ENCODE measurements at regions not wholly inside any gene's neighbourhood (a gene's known extent, or its start where the extent isn't known, plus 50 kb on each side); places are given as distances from the start of the nearest gene placed in this dataset.

DNA sequence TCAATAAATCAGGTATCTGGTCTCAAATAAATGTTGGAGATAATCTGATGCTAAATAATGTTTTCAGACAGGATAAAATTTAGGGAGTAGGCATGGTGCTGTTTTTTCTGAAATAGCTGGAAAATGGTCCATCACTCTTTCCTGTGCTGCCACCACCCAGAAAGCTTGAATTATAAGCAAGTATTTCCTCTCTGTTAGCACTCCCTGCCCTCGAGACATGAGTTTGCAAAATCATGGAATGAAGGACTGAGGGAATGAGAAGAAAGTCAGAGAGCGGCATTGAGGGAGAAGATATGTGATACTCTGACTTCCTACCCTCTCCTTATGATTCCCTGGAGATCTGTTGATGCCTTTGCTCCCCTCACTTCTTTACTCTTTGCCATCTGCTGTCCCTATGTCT is 1095.7 kb downstream of the IGSF11 start:
- no peak for TF ChIP-seq POLR2AphosphoS5 (IDR thresholded peaks at IDR 0.05)
- 76 to 90% (median 84%) methylated on average over 2 of the region's 2 CpGs for WGBS, 5 donors
- Histone ChIP-seq H3K9me3 (no peaks in the 10 kb centered on the region), H3K27me3 (no peaks in the 10 kb centered on the region), H3K4me3 (no peak overlapping the region), H3K36me3 (no peaks in the 10 kb centered on the region), H3K4me1 (no peaks in the 10 kb centered on the region), H3K27ac (no peak overlapping the region)
- intact Hi-C loops (cut with DNase I; ENCODE audit: low total_unique reads), result no loop called here
- DNase-seq, result no peak

- no peak for TF ChIP-seq CTCF (IDR thresholded peaks at IDR 0.05)
- TF ChIP-seq POLR2A (IDR thresholded peaks at IDR 0.05), result no peak
- no peak for TF ChIP-seq POLR2AphosphoS5 (IDR thresholded peaks at IDR 0.05)
- no peak for TF ChIP-seq EP300 (IDR thresholded peaks at IDR 0.05)
- Histone ChIP-seq H3K36me3 (no peaks in the 10 kb centered on the region), H3K4me3 (no peak overlapping the region), H3K4me1 (no peaks in the 10 kb centered on the region), H3K27me3 (no peaks in the 10 kb centered on the region), H3K27ac (no peak overlapping the region), H3K9me3 (no peaks in the 10 kb centered on the region)
- intact Hi-C loops (cut with DNase I; ENCODE audit: low total_unique reads), result no loop called here
- WGBS, 5 donors, result 94 to 97% (median 97%) methylated on average over 1 of the region's 1 CpG
- DNase-seq, result no peak
Observed at GRCh38 chr3:117939425-117940027, 1095.1 kb downstream of the IGSF11 start.

GRCh38 chr3:117941015-117941414 is 1093.6 kb downstream of the IGSF11 start:
- no peak overlapping the region for H3K4me3 ChIP-seq
- H3K36me3 ChIP-seq, result no peaks in the 10 kb centered on the region
- DNase-seq, result no peak
- no peaks in the 10 kb centered on the region for H3K4me1 ChIP-seq
- H3K27me3 ChIP-seq, result no peaks in the 10 kb centered on the region
- H3K27ac ChIP-seq, result no peak overlapping the region
- intact Hi-C loops (cut with DNase I; ENCODE audit: low total_unique reads), result no loop called here
- TF ChIP-seq EP300 (IDR thresholded peaks at IDR 0.05), result no peak
- no peak for TF ChIP-seq CTCF (IDR thresholded peaks at IDR 0.05)
- no peak for TF ChIP-seq POLR2A (IDR thresholded peaks at IDR 0.05)
- no peak for TF ChIP-seq POLR2AphosphoS5 (IDR thresholded peaks at IDR 0.05)
- H3K9me3 ChIP-seq, result no peaks in the 10 kb centered on the region

DNA sequence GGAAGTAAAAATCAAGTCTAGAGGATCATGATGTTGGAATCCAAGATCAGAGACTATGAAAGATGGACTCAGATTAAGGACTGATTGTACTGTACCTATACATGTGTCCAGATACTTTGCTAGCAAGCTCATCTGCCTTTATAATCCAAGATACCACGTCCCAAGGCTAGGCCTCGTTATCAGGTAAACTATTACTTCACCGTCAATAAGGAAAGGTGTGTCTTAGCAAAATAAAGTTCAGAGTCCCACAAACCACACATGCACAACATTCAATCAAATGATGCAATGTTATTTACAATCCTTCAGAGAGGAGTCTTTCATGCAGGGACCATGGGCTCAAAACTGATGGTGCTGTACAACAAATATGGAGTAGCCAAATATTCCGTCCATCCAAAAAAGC is 1092.9 kb downstream of the IGSF11 start:
- Histone ChIP-seq H3K27me3 (no peaks in the 10 kb centered on the region), H3K9me3 (no peaks in the 10 kb centered on the region), H3K4me1 (no peaks in the 10 kb centered on the region), H3K4me3 (no peak overlapping the region), H3K27ac (no peak overlapping the region), H3K36me3 (no peaks in the 10 kb centered on the region)
- 67 to 88% (median 75%) methylated on average over 4 of the region's 4 CpGs for WGBS, 5 donors
- intact Hi-C loops (cut with DNase I; ENCODE audit: low total_unique reads), result no loop called here
- DNase-seq, result no peak
- TF ChIP-seq CTCF (IDR thresholded peaks at IDR 0.05), result no peak
- no peak for TF ChIP-seq EP300 (IDR thresholded peaks at IDR 0.05)
- no peak for TF ChIP-seq POLR2A (IDR thresholded peaks at IDR 0.05)
- no peak for TF ChIP-seq POLR2AphosphoS5 (IDR thresholded peaks at IDR 0.05)

GRCh38 chr3:117954131-117954530 is 1080.5 kb downstream of the IGSF11 start:
- Histone ChIP-seq H3K4me1 (no peaks in the 10 kb centered on the region), H3K9me3 (no peaks in the 10 kb centered on the region), H3K36me3 (no peaks in the 10 kb centered on the region), H3K4me3 (no peak overlapping the region), H3K27ac (no peak overlapping the region), H3K27me3 (no peaks in the 10 kb centered on the region)
- no peak for DNase-seq
- intact Hi-C loops (cut with DNase I; ENCODE audit: low total_unique reads), result no loop called here
- TF ChIP-seq POLR2A (IDR thresholded peaks at IDR 0.05), result no peak
- no peak for TF ChIP-seq POLR2AphosphoS5 (IDR thresholded peaks at IDR 0.05)
- TF ChIP-seq CTCF (IDR thresholded peaks at IDR 0.05), result no peak
- TF ChIP-seq EP300 (IDR thresholded peaks at IDR 0.05), result no peak
- WGBS, 5 donors, result 77 to 91% (median 82%) methylated on average over 1 of the region's 1 CpG
